HCT116 (cell line): ENCODE measurements at regions not wholly inside any gene's neighbourhood (a gene's known extent, or its start where the extent isn't known, plus 50 kb on each side); places are given as distances from the start of the nearest gene placed in this dataset.
"Not testable (repeated sequence)": the region's sequence is repeated elsewhere in the genome, so short reads cannot be mapped to it uniquely, and the experiment has no call there.

Experiments used
- ATAC-seq: fragments of 200-7000 bp; cut with Tn5 transposase; 2 replicates; pipeline ENCODE4 v1.9.1; 2020; ENCODE audit warnings: mild to moderate bottlenecking, moderate library complexity
- BruUV-seq: library from RNA; stranded (reverse); fragments of 400-500 nt; replicated peaks from 2 replicates; lab custom pipeline; 2021; lab: Mats Ljungman, UMichigan
- CTCF ChIA-PET: fragments of 300-600 bp; sonication (Branson Sonifier 250); formaldehyde crosslinking; loops from one replicate; lab custom pipeline; 2021; ENCODE audit warnings: antibody characterized with exemption; lab: Charles Lee
- POLR2A ChIA-PET: fragments of 300-600, 350-600 bp; sonication (Branson Sonifier 250); formaldehyde crosslinking; loops from one replicate; lab custom pipeline; 2021; ENCODE audit warnings: antibody characterized with exemption; lab: Charles Lee
- RAD21 ChIA-PET, 2 experiments: fragments of 300-600 bp; sonication (Branson Sonifier 250); formaldehyde crosslinking; loops; one replicate each; lab custom pipeline; 2023; ENCODE audit warnings: low total read pairs in 2 of 2; ENCODE audit not compliant: uncharacterized antibody in 2 of 2, unreplicated experiment in 2 of 2, low non-redundant PET in 1 of 2; lab: Charles Lee
- DNase-seq: peaks from one replicate; pipeline ENCODE4 v3.0.0-alpha.2; 2010; ENCODE audit warnings: low read depth, low spot score
- H2AFZ ChIP-seq: fragments of 200-600 bp; shearing (Covaris generic), sonication (generic); 2 replicates; pipeline ENCODE4 v1.6.1; 2017; ENCODE audit warnings: low read depth, mixed run types, mixed read lengths, antibody characterized with exemption, low read length; ENCODE audit not compliant: poor library complexity, severe bottlenecking
- H3K27ac ChIP-seq: 2 replicates; pipeline ENCODE4 v1.5.1; 2012; ENCODE audit warnings: low read depth, low read length
- H3K27me3 ChIP-seq: fragments of 200-600 bp; sonication (generic); 2 replicates; pipeline ENCODE4 v1.6.1; 2016; ENCODE audit warnings: mixed run types, low read length, mixed read lengths; ENCODE audit not compliant: insufficient read depth
- H3K36me3 ChIP-seq, 2 experiments: fragments of 200-500 bp in 1 of 2; fragments of 200-600 bp in 1 of 2; sonication (Bioruptor generic) in 1 of 2; sonication (generic) in 1 of 2; 2 replicates each; pipeline versions ENCODE4 v1.5.1 to v1.6.1; 2014 to 2016; ENCODE audit warnings: low read length in 2 of 2, inconsistent platforms in 1 of 2, mixed read lengths in 1 of 2, mixed run types in 1 of 2; ENCODE audit not compliant: insufficient read depth in 2 of 2, control insufficient read depth in 1 of 2
- H3K4me1 ChIP-seq, 2 experiments: fragments of 200-600 bp in 1 of 2; sonication (generic) in 1 of 2; 2 replicates each; pipeline versions ENCODE4 v1.5.1 to v1.6.1; 2012 to 2017; ENCODE audit warnings: low read length in 2 of 2, inconsistent platforms in 1 of 2, mild to moderate bottlenecking in 1 of 2, mixed read lengths in 1 of 2, mixed run types in 1 of 2, moderate library complexity in 1 of 2; ENCODE audit not compliant: insufficient read depth in 2 of 2, control insufficient read depth in 1 of 2
- H3K4me2 ChIP-seq: fragments of 200-600 bp; sonication (generic); 2 replicates; pipeline ENCODE4 v1.6.1; 2017; ENCODE audit warnings: mixed run types, low read length, mixed read lengths
- H3K4me3 ChIP-seq, 2 experiments: fragments of 200-600 bp in 1 of 2; sonication (generic) in 1 of 2; replicated peaks in 1 of 2; 2 replicates each; pipeline ENCODE4 v1.5.1; 2011 to 2016; ENCODE audit warnings: low read length in 2 of 2, control low read depth in 1 of 2, low read depth in 1 of 2, mild to moderate bottlenecking in 1 of 2, mixed read lengths in 1 of 2, mixed run types in 1 of 2
- H3K79me2 ChIP-seq: fragments of 200-600 bp; sonication (generic); 2 replicates; pipeline ENCODE4 v1.6.1; 2017; ENCODE audit warnings: mild to moderate bottlenecking, mixed run types, low read length, moderate library complexity, mixed read lengths; ENCODE audit not compliant: insufficient read depth
- H3K9ac ChIP-seq: fragments of 200-600 bp; sonication (generic); 2 replicates; pipeline ENCODE4 v1.6.1; 2016; ENCODE audit warnings: low read length, mixed read lengths
- H3K9me2 ChIP-seq: fragments of 200-600 bp; sonication (generic), shearing (Covaris generic); 2 replicates; pipeline ENCODE4 v1.6.1; 2017; ENCODE audit warnings: mixed run types, mild to moderate bottlenecking, moderate library complexity; ENCODE audit not compliant: insufficient read depth
- H3K9me3 ChIP-seq, 2 experiments: fragments of 200-500 bp in 1 of 2; fragments of 200-600 bp in 1 of 2; sonication (Bioruptor generic) in 1 of 2; sonication (generic) in 1 of 2; 2 replicates each; pipeline ENCODE4 v1.6.1; 2014 to 2017; ENCODE audit warnings: low read length in 2 of 2, mixed read lengths in 2 of 2, inconsistent platforms in 1 of 2, low read depth in 1 of 2, mild to moderate bottlenecking in 1 of 2, mixed run types in 1 of 2, moderate library complexity in 1 of 2; ENCODE audit not compliant: control insufficient read depth in 1 of 2, insufficient read depth in 1 of 2
- H4K20me1 ChIP-seq: fragments of 200-600 bp; sonication (generic), shearing (Covaris generic); 2 replicates; pipeline ENCODE4 v1.6.1; 2017; ENCODE audit warnings: mixed run types, mild to moderate bottlenecking, moderate library complexity; ENCODE audit not compliant: insufficient read depth
- CEBPB ChIP-seq: IDR thresholded peaks from 2 replicates; pipeline ENCODE4 v1.6.1; 2012; ENCODE audit warnings: low read depth
- EGR1 ChIP-seq: IDR thresholded peaks from 2 replicates; pipeline ENCODE4 v1.6.1; 2012; ENCODE audit warnings: low read depth
- ELF1 ChIP-seq: IDR thresholded peaks from 2 replicates; pipeline ENCODE4 v1.6.1; 2012; ENCODE audit warnings: low read depth, borderline replicate concordance
- EZH2 ChIP-seq: fragments of 200-600 bp; sonication (generic); IDR thresholded peaks from 2 replicates; pipeline ENCODE4 v1.6.1; 2017; ENCODE audit warnings: antibody characterized with exemption, mixed run types
- EZH2phosphoT487 ChIP-seq: fragments of 200-600 bp; IDR thresholded peaks from 2 replicates; pipeline ENCODE4 v1.6.1; 2018; ENCODE audit warnings: antibody characterized with exemption, borderline replicate concordance
- JUND ChIP-seq: IDR thresholded peaks from 2 replicates; pipeline ENCODE4 v1.6.1; 2012
- POLR2A ChIP-seq: IDR thresholded peaks from 2 replicates; pipeline ENCODE4 v1.7.0; 2011; ENCODE audit warnings: borderline replicate concordance; ENCODE audit not compliant: insufficient read depth, insufficient read length; ENCODE audit errors: extremely low read depth
- RAD21 ChIP-seq: IDR thresholded peaks from 2 replicates; pipeline ENCODE4 v1.6.1; 2012; ENCODE audit warnings: low read depth, mild to moderate bottlenecking
- SP1 ChIP-seq: IDR thresholded peaks from 2 replicates; pipeline ENCODE4 v1.6.1; 2012; ENCODE audit warnings: low read depth
- SRF ChIP-seq: IDR thresholded peaks from 2 replicates; pipeline ENCODE4 v1.6.1; 2012; ENCODE audit warnings: low read depth
- TCF7L2 ChIP-seq: IDR thresholded peaks from 2 replicates; pipeline ENCODE4 v1.7.0; 2011; ENCODE audit warnings: borderline replicate concordance, inconsistent platforms; ENCODE audit not compliant: insufficient read depth, insufficient read length; ENCODE audit errors: extremely low read depth
- ZFX ChIP-seq: fragments of 450-650 bp; IDR thresholded peaks from 2 replicates; pipeline ENCODE4 v1.6.1; 2017
- intact Hi-C: fragments of 100-400 bp; cut with micrococcal nuclease; formaldehyde crosslinking; loops from 2 replicates; pipeline ENCODE4 v1.10.0; 2022
- TF ChIP-seq, protein P1 (sequence below): IDR thresholded peaks from 2 replicates; pipeline ENCODE4 v1.6.1; 2011; ENCODE audit warnings: mild to moderate bottlenecking, low read length, moderate library complexity; ENCODE audit not compliant: insufficient replicate concordance; ENCODE audit errors: extremely low read depth

DNA sequence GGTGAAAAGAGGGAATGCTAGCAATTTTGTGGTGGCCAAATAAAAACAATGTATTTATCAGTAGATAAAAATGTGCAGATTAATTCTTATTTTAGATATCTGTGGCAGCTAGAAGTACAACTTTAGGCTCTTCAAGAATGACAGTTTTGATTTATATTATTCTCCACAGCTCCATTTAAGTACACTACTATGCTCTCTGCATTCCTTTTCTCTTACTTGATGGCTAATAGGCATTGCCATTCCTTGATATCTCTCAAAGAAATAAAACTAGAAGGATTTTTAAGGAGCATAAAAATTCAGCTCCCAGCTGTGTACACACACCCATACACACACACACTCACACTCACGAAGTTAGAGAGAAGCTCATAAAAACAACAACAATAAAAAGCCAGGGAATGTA, 59.4 kb upstream of the H2AZ1 start:
- TF ChIP-seq RAD21 (no peak), EGR1 (no peak), POLR2A (no peak), JUND (no peak), EZH2phosphoT487 (no peak), EZH2 (no peak), ZFX (no peak), CEBPB (no peak)
- Histone ChIP-seq H3K9ac (no peak overlapping the region), H3K36me3 (no peaks in the 10 kb centered on the region), H3K79me2 (no peaks in the 10 kb centered on the region), H3K27ac (no peak overlapping the region), H3K4me3 (no peak overlapping the region), H3K9me2 (no peaks in the 10 kb centered on the region), H3K9me3 (no peaks in the 10 kb centered on the region), H3K27me3 (no peaks in the 10 kb centered on the region), H2AFZ (peak overlapping the region; percentile 45), H3K4me1 (no peaks in the 10 kb centered on the region), H3K4me2 (no peak overlapping the region), H4K20me1 (no peaks in the 10 kb centered on the region)
- RAD21 ChIA-PET: no interaction called here
- DNase-seq (no peak), ATAC-seq (no peak)
- no TSS peak for BruUV-seq
- CTCF ChIA-PET: interaction anchor here (1.4 kb wide), 1 partner anchor 11 kb away, joined by 9 read pairs; no protein-coding TSS in a partner anchor
- intact Hi-C loops: no loop called here
- POLR2A ChIA-PET: no interaction called here

DNA sequence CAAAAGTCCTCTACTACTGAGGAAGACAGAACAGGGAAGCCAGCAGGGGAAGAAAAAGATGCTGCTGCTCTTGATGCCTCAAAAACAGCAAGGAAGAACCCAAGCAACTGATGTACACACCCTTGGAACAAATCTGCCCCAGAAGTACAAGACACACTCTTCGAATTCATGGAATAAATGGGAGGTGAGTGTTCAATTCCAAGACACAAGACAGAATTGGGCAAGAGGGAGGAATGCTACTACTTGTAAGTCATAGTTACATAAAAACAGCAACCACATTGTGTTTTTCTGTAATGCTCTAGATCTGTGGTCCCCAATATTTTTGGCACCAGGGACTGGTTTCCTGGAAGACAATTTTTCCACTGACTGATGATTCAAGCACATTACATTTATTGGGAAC, 58.0 kb upstream of the H2AZ1 start:
- Histone ChIP-seq H3K4me1 (no peaks in the 10 kb centered on the region), H3K9me2 (no peaks in the 10 kb centered on the region), H3K4me2 (no peak overlapping the region), H3K4me3 (no peak overlapping the region), H3K9me3 (no peaks in the 10 kb centered on the region), H3K9ac (no peak overlapping the region), H3K79me2 (no peaks in the 10 kb centered on the region), H2AFZ (no peak overlapping the region), H3K36me3 (no peaks in the 10 kb centered on the region), H4K20me1 (no peaks in the 10 kb centered on the region), H3K27ac (no peak overlapping the region), H3K27me3 (no peaks in the 10 kb centered on the region)
- ChIA-PET CTCF (no interaction called here), POLR2A (no interaction called here), RAD21 (no interaction called here)
- intact Hi-C loops: no loop called here
- no TSS peak for BruUV-seq
- no peak for DNase-seq
- TF ChIP-seq, protein P1, sequence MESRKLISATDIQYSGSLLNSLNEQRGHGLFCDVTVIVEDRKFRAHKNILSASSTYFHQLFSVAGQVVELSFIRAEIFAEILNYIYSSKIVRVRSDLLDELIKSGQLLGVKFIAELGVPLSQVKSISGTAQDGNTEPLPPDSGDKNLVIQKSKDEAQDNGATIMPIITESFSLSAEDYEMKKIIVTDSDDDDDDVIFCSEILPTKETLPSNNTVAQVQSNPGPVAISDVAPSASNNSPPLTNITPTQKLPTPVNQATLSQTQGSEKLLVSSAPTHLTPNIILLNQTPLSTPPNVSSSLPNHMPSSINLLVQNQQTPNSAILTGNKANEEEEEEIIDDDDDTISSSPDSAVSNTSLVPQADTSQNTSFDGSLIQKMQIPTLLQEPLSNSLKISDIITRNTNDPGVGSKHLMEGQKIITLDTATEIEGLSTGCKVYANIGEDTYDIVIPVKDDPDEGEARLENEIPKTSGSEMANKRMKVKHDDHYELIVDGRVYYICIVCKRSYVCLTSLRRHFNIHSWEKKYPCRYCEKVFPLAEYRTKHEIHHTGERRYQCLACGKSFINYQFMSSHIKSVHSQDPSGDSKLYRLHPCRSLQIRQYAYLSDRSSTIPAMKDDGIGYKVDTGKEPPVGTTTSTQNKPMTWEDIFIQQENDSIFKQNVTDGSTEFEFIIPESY: no peak
- no peak for TF ChIP-seq ELF1
- no peak for TF ChIP-seq TCF7L2
- no peak for TF ChIP-seq SP1
- TF ChIP-seq SRF: no peak
- no peak for TF ChIP-seq EZH2
- no peak for ATAC-seq

DNA sequence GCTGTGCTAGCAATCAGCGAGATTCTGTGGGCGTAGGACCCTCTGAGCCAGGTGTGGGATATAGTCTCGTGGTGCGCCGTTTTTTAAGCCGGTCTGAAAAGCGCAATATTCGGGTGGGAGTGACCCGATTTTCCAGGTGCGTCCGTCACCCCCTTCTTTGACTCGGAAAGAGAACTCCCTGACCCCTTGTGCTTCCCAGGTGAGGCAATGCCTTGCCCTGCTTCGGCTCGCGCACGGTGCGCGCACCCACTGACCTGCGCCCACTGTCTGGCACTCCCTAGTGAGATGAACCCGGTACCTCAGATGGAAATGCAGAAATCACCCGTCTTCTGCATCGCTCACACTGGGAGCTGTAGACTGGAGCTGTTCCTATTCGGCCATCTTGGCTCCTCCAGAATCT, 56.1 kb upstream of the H2AZ1 start:
- intact Hi-C loops, H3K36me3 ChIP-seq, H3K4me2 ChIP-seq, H3K27me3 ChIP-seq, H2AFZ ChIP-seq, DNase-seq, H3K9me3 ChIP-seq, H4K20me1 ChIP-seq, H3K9me2 ChIP-seq, CTCF ChIA-PET, POLR2A ChIA-PET, RAD21 ChIA-PET, H3K4me3 ChIP-seq, H3K4me1 ChIP-seq, BruUV-seq, H3K79me2 ChIP-seq, ATAC-seq, H3K27ac ChIP-seq, H3K9ac ChIP-seq: not testable (repeated sequence)
